Heart left ventricle (tissue), 13 donors: ENCODE measurements at regions not wholly inside any gene's neighbourhood (a gene's known extent, or its start where the extent isn't known, plus 50 kb on each side); places are given as distances from the start of the nearest gene placed in this dataset.

Source experiments
- POLR2A ChIP-seq, 2 donors: fragments of 450-650 bp; IDR thresholded peaks; one replicate each; pipeline ENCODE4 v1.6.1; 2017; ENCODE audit warnings: antibody characterized with exemption in 2 of 2, mild to moderate bottlenecking in 2 of 2, moderate library complexity in 2 of 2
- TF ChIP-seq, protein P1 (sequence below), 12 donors: fragments of 200-600 bp; sonication (generic) in 4 of 12; IDR thresholded peaks; one replicate each; pipeline versions ENCODE4 v1.5.0 to v1.8.0; 2018 to 2022; ENCODE audit warnings: antibody characterized with exemption in 12 of 12, mild to moderate bottlenecking in 5 of 12
- donor health status: ischemic (EF 13 %, LVEDD 7.1; RV severe dilation, severe dysfunction).
- donor health status: DM: no; HTN: yes; CAD: no.
- donor health status: DM: no; HTN: no; CAD: no.
- donor health status: ischemic (EF 25% LVEDD 6.9; RV normal size, moderate dysfunction).
- donor health status: ischemic (EF 25% LVEDD 5.7; RV mildly dilated, moderate dysfunction).
- donor health status: ischemic (EF 35%, LVEDD 5.7; RV mildly dilated, moderate dysfunction).
- donor health status: nonischemic (EF 11% LVEDD 7.7; RV severe dilation, severe dysfunction).
- donor health status: DM: yes; HTN: yes; CAD: no.
- donor health status: PGD.
- donor health status: ischemic (EF 29% LVEDD 5.4; RV normal size, mild dysfunction).
- donor health status: nonischemic (EF 23%, LVEDD 6.1; RV moderate dilation, normal function).

GRCh38 chr7:19404912-19405329, 259.7 kb upstream of the FERD3L start:
- TF ChIP-seq, protein P1, sequence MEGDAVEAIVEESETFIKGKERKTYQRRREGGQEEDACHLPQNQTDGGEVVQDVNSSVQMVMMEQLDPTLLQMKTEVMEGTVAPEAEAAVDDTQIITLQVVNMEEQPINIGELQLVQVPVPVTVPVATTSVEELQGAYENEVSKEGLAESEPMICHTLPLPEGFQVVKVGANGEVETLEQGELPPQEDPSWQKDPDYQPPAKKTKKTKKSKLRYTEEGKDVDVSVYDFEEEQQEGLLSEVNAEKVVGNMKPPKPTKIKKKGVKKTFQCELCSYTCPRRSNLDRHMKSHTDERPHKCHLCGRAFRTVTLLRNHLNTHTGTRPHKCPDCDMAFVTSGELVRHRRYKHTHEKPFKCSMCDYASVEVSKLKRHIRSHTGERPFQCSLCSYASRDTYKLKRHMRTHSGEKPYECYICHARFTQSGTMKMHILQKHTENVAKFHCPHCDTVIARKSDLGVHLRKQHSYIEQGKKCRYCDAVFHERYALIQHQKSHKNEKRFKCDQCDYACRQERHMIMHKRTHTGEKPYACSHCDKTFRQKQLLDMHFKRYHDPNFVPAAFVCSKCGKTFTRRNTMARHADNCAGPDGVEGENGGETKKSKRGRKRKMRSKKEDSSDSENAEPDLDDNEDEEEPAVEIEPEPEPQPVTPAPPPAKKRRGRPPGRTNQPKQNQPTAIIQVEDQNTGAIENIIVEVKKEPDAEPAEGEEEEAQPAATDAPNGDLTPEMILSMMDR (IDR thresholded peaks at IDR 0.05), result no peak
- TF ChIP-seq POLR2A (IDR thresholded peaks at IDR 0.05), result no peak
